Right kidney (tissue), 1 donor: ENCODE measurements at regions not wholly inside any gene's neighbourhood (a gene's known extent, or its start where the extent isn't known, plus 50 kb on each side); places are given as distances from the start of the nearest gene placed in this dataset.

Experiments
- DNase-seq: peaks from one replicate; pipeline ENCODE4 v3.0.0-alpha.2; 2016

DNA sequence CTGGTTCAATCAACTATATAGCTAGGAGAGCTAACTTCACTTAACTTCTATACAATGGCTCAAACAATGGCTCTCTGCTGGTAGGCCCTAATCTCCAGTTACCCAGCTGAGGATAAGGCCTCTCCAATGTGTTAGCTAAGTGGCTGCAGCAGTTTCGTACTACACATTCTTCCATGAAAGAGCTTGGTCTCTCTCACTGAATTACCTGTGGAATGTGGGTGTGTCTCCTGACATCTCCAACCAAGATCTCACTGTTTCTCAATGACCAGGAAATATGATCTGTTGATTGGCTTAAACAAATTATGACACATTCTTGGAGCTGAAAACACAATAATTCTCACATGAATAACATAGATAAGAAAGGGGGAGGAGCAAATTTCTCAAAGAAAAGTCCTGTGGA lies 169.8 kb upstream of the ROBO1 start:
- DNase-seq = no peak

DNA sequence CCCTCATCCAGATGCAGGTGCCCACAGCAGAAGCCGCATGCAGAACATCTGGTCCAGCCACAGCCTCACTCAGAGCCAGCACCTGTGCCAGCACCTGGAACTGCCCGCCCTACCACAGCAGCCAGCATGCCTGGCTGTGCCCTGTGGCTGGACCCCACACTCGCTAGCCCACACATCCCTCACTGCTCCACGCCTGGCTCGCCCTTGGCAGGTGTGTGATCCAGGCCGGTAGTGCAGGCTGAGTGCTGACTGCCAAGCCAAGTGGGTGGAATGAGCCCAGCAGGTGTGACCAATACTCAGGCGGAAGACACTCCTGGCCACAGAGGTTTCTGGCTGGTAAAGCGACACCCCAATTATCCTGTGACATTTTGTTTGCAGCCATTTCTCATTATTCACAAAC lies 162.4 kb upstream of the ROBO1 start:
- no peak for DNase-seq

DNA sequence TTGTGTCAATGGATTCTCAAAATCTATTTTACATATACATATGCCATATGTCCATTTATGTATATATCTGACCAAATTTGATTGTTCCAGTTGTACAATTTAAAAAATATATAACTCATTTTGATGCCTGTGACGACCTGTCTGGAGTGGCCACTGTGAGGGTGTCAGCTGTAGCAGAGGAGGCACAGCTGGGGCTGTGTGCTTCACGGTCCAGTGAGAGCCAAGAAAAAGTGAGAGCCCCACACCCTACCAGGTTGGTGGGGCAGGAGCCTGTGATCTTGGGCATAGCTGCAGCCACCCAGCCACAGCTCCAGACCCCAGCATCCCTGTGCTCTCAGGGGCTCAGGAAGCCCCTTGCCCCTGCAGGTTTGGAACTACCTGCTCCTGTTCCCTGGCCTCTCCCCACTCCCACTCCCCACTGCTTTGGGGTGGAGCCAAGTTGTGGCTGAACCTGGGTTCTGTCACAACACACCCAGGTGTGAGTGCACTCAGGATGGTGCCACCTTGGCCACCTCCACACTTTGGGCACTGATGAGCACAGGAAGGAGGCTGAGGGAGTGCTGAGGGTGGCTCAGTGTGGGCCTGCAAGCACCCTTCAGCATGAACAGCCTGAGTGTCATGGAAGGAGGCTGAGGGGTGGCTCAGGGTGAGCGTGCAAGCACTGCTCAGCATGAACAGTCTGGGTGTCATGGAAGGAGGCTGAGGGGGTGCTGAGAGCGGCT lies 161.1 kb upstream of the ROBO1 start:
- no peak for DNase-seq

GRCh38 chr3:79926522-79926921 lies 158.7 kb upstream of the ROBO1 start:
- no peak for DNase-seq

DNA sequence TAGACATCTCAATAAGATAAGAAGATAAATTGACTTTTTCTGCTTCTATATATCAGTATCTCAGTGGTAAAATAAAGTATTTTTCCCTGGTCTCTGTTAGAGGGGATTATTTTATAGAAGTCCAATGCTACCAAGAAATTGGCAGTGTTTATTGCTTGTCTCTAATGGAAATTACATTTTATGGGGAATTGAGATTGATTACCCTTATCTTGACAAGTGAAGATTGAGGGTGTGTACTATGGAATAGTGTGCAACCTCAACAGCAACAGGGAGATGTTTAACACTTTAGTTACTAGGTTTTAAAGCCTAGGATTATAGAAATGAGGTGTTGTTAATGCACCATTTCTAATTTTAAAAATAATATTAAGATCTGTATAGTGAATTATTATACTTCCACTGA lies 154.8 kb upstream of the ROBO1 start:
- no peak for DNase-seq

DNA sequence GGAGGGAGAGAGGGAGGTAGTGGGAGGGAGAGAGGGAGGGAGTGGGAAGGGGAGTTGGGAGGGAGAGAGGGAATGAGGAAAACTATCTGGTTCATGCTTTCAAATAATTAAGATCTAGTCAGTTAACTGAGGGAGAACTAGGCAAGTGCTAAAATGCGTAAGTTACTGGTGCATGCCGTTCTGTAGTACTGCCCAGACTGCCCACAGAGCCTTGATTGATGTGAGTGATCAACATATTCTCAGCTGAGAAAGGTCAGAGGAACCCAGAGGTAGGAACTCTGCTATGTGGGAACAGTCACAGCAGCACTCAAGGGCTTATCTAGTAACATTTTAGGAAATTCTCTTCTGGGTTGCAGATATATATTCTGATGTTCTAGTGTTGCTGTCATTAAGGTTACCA lies 149.8 kb upstream of the ROBO1 start:
- DNase-seq = no peak

GRCh38 chr3:79910337-79910736 lies 142.5 kb upstream of the ROBO1 start:
- no peak for DNase-seq

- DNase-seq = no peak
These were observed 138.3 kb upstream of the ROBO1 start for GRCh38 chr3:79906106-79906505.

GRCh38 chr3:79902151-79902550 lies 134.4 kb upstream of the ROBO1 start:
- no peak for DNase-seq

- DNase-seq = no peak
These were observed 131.1 kb upstream of the ROBO1 start for GRCh38 chr3:79898907-79899306.

GRCh38 chr3:79896086-79896485 lies 128.3 kb upstream of the ROBO1 start:
- DNase-seq = no peak

- DNase-seq = no peak
These were observed 119.4 kb upstream of the ROBO1 start for GRCh38 chr3:79887213-79887612.

DNA sequence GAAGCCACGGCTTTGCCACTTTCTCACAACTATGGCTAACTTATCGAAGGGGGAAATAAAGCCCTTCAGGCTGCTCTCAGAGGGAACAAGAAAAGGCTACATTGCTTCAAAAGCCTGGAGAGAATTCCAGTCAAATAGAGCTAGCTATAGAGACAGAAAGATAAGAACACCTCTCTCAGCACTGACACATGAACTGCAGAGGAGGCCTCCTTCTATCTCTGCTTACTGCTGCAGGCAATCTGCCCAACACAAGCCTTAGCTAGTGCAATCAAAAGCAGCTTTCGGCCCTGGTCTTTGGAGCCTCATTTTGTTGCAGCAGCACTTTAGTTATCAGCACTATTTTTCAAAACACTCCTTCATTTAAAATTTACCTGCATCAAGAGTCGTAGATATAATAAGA lies 118.4 kb upstream of the ROBO1 start:
- no peak for DNase-seq

GRCh38 chr3:79885407-79885806 lies 117.6 kb upstream of the ROBO1 start:
- DNase-seq = no peak

- DNase-seq = no peak
These were observed 116.6 kb upstream of the ROBO1 start for GRCh38 chr3:79884354-79884753.

DNA sequence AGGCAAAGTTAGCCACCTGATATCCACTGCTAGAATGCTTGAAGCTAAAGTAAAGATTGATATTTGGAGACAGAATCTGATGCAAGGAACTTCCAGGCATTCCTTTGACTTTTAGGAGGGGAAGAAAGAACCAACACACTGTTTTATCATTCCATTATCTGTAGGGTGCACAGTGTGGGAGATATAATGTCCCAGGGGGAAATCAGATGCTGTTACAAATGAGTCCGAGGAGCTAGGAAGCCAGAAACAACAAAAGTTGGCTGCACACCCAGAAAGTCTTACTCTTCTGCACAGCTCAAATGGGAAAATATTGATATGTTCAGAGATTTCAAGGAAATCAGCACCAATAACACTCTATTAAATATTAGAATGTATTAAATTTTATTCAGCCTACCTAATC lies 113.6 kb upstream of the ROBO1 start:
- DNase-seq = no peak

DNA sequence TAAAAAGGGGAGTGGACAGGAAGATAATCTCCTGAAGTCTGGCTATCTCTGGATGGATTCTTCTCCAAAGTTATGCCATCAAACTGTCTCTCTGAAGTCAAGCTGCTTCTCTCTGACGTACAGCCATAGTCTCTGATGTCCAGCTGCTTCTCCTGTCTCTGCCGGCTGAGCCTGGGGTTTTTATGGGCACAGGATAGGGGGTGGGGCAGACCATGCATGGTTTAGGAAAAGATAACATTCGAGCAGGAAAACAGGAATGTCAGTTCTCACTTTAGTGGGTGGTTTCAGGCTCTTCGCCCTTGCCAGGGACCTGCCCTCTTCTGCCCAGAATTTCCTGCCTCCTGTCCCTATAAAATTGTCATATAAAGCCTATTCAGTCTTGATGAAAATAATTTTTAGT lies 110.9 kb upstream of the ROBO1 start:
- no peak for DNase-seq

GRCh38 chr3:79874646-79875045 lies 106.8 kb upstream of the ROBO1 start:
- DNase-seq = no peak

DNA sequence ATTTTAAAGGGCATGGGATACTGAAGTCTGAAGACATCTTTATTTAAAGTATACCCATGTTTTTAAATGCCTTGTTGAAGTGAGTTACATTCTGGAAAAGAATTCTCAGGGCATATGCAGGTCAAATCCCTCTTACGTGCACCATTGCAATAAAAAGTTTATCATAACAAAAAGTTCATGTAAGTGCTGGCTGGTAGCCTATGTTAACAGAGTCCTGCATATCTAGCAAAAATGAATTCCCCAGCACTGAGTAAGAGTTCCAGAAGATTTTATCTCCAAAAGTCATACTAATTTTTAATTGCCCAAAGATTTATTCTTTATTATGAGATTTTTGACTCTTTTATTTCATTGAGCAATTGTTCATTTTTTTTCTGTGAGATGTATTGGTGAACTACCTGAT lies 104.7 kb upstream of the ROBO1 start:
- DNase-seq = no peak

DNA sequence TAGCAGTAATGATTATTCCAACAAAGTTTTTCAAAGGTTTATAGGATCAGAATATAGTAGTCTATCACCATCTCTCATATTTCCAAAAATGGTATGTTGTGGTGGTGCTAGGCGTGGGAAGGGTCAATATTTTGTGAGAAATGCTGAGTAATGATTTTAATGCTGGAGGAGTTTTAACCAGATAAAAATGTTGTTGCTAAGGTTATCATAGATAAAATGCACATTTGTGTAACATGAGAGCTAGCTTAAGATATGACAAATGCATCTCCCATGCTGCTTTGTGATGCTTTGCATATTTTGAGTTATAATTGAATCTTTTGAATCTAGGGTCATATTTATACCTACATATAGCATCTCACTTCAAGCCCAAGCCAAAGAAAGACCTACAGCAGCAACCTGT lies 103.9 kb upstream of the ROBO1 start:
- DNase-seq = no peak

- DNase-seq = no peak
These were observed 102.5 kb upstream of the ROBO1 start for GRCh38 chr3:79870313-79870620.

- no peak for DNase-seq
These were observed 101.9 kb upstream of the ROBO1 start for GRCh38 chr3:79869461-79870312.

- DNase-seq = no peak
These were observed 98.4 kb upstream of the ROBO1 start for GRCh38 chr3:79866162-79866561.

DNA sequence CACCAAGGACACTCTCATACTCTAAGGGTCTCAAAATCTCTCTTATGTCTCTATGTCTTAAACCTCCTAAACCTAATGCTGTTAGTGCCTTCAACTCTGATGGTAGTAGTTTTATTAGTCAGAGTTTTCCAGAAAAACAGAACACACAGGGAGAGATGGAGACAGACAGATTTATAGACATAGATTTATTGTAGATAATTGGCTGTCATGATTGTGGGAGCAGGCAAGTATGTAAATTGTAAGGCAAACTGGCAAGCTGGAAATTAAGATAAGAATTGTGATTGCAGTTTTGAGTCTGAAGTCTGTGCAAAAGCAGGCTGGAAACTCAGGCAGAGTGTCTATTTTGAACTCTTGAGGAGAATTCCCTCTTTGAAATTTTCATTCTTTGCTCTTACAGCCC lies 96.3 kb upstream of the ROBO1 start:
- DNase-seq = no peak
